Activated CD4-positive, alpha-beta T cell treated with anti-CD3 and anti-CD28 coated beads, Interleukin-2, Interleukin-6, amounts not matched to agents 100 ng/mL and 50 ng/mL, durations not matched to agents 16 hours and 8 hours (primary cell): ENCODE measurements at regions not wholly inside any gene's neighbourhood (a gene's known extent, or its start where the extent isn't known, plus 50 kb on each side); places are given as distances from the start of the nearest gene placed in this dataset.

Experiments
- DNase-seq: peaks from one replicate; pipeline ENCODE4 v3.0.0-alpha.2; 2020

- DNase-seq: no peak
Measured at GRCh38 chr2:12062053-12062395, 315.6 kb downstream of the LPIN1 start.

DNA sequence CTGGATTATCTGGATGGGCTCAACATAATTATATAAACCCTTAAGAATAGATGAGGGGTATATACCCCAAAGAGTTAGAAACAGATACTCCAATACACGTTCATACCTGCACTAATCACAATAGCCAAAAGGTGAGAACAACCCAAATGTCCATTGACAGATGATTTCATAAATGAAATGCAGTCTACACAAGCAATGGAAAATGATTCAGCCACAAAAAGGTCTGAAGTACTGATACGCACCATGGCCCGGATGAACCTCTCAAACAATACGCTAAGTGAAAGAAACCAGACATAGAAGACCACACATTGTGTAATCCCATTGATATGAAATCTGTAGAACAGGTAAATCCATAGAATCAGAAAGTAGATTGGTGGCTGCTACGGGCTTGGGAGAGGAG, 316.8 kb downstream of the LPIN1 start:
- DNase-seq: no peak

GRCh38 chr2:12064153-12064552, 317.7 kb downstream of the LPIN1 start:
- no peak for DNase-seq

GRCh38 chr2:12066116-12066515, 319.7 kb downstream of the LPIN1 start:
- no peak for DNase-seq

- DNase-seq: no peak
Measured at GRCh38 chr2:12066986-12067385, 320.6 kb downstream of the LPIN1 start.

GRCh38 chr2:12068796-12069538, 322.5 kb downstream of the LPIN1 start:
- no peak for DNase-seq

DNA sequence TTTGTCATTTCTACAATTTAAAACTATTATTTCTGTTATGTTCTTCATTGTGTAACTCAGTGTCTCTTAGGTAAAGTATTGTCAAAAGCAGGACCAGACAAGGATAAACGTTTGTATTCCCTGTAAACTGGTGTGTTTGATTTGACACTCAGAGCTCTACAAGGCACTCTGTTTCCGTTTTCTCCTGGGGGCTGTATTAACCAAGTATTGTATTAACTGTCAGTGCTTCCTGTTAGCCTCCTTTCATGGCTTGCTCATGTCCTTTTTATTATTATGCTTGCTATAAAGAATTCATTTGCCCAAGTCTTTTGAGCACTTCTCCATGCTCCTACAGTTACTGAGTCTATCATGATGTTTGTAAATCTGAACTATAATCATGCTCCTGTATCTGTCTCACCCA, 323.7 kb downstream of the LPIN1 start:
- DNase-seq: no peak

- DNase-seq: no peak
Measured at GRCh38 chr2:12070581-12070980, 324.1 kb downstream of the LPIN1 start.

- DNase-seq: no peak
Measured at GRCh38 chr2:12071318-12071717, 324.9 kb downstream of the LPIN1 start.

DNA sequence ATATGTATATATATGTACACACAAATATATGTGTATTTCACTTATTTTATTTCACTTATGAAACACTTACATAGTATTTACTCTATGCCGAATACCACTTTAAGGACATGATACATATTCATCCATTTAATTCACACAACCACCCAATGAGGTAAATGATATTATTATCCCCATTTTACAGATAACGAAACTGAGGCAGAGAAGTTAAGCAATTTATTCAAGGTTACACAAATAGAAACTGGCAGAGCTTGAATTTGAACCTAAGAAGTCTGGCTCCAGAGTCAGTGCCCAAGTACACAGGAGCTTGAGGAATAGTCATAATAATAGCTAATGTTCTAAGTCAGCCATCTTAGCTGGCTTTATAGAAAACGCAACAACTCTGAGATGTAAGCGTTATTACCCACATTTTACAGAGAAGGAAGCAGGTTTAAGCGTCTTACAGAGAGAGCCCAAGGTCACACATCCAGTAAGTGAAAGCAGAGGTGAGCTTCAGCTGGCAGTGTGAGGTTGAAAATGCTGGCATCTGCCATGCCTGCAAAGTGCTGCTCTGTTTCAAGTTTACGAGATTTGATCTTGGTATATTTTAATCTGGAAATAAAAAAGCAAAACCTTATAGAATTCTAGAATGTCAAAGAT, 326.9 kb downstream of the LPIN1 start:
- DNase-seq: no peak

DNA sequence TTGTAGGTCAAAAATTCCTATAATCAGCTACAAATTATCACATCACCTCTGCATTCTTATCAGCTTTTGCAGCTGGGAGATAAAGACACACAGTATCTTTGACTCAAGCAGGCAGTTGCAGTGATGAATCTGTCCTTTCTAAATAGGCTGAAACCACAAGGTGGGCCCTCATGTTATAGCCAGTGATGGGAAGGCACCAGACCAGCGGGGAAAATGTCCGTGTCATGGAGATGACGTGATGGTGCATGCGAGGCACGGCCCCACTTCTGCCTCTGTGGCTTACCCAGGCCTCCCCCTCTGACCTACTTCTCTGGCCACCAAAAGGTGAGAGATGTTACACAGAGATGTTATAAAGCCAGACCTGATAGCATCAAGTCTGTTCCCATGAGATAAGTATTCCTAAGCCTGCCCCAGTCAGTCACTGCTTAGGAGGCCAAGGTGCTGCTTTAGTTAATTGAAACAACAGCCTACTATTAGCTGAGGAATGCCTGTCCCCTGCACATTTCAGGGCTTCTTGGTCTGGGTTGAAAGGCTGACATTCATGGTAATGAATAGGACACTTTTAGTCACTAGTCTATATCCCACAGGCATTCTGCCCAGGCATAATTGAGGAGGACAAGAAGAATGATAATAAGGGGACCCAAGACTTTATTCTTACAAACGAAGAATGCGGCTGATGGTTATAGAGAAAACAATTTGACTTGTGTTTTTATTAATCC, 327.9 kb downstream of the LPIN1 start:
- no peak for DNase-seq

- DNase-seq: no peak
Measured at GRCh38 chr2:12074845-12075217, 328.4 kb downstream of the LPIN1 start.

DNA sequence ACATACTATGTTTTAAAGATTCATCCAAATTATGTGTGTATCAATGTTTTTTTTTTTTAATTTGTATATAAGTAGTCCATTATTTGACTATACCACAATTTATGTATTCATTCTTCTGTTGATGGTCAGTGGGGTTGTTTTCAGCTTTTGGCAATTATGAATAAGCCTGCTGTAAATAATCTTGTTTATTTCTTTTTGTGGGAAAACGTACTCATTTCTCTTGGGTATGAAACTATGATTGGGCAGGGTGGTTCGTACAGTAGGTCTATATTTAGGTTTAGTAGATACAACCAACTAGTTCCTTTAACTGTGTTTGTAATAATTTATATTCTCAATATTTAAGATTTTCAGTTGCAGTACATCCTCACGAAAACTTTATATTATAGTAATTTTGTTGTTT, 329.2 kb downstream of the LPIN1 start:
- DNase-seq: no peak

- no peak for DNase-seq
Measured at GRCh38 chr2:12076810-12077209, 330.4 kb downstream of the LPIN1 start.

GRCh38 chr2:12080360-12080759, 333.9 kb downstream of the LPIN1 start:
- DNase-seq: no peak

GRCh38 chr2:12081481-12082210, 335.2 kb downstream of the LPIN1 start:
- no peak for DNase-seq

GRCh38 chr2:12083081-12083581, 336.7 kb downstream of the LPIN1 start:
- no peak for DNase-seq

GRCh38 chr2:12083713-12084419, 337.4 kb downstream of the LPIN1 start:
- no peak for DNase-seq

DNA sequence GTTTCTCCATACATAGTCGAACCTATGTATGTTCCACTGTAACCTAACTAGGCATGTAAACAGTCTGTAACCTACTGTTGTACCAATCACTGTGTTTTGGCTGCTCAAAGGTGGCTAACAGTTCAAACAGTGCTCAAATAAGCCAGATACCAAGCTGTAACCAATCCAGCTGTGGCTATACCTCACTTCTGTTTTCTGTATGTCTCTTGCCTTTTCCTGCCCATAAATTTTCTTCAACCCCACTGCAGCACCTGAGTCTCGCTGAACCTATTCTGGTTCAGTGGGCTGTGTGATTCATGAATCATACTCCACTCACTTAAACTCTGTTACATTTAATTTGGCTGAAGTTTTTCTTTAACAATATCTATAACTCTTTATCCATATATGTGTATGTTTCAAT, 340.7 kb downstream of the LPIN1 start:
- DNase-seq: no peak

DNA sequence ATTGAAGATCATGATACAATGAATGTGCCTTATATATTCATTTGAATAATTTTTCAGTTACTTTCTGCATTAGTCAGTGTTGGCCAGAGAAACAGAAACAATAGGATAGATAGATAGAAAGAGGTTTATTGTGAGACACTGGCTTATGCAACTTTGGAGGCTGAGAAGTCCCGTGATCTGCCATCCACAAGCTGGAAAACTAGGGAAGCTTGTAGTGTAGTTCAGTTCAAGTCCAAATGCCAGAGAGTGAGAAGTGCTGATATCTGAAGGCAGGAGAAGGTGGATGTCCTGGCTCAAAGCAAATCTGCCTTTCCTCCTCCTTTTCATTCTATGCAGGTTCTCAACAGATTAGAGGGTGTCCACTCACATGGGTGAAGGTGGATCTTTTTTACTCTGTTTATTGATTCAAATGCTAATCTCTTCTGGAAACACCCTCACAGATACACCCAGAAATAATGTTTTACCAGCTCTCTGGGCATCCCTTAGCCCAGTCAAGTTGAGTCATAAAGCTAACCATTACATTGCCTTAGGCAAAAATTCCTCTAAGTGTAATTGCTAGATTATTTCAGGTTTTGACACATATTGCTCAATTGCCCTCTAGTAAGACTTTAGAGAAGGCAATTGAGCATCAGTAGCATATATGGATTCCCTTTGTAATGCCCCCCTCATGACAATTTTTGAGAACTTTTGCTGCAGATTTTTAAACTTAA, 341.4 kb downstream of the LPIN1 start:
- no peak for DNase-seq

GRCh38 chr2:12089001-12089400, 342.6 kb downstream of the LPIN1 start:
- no peak for DNase-seq

DNA sequence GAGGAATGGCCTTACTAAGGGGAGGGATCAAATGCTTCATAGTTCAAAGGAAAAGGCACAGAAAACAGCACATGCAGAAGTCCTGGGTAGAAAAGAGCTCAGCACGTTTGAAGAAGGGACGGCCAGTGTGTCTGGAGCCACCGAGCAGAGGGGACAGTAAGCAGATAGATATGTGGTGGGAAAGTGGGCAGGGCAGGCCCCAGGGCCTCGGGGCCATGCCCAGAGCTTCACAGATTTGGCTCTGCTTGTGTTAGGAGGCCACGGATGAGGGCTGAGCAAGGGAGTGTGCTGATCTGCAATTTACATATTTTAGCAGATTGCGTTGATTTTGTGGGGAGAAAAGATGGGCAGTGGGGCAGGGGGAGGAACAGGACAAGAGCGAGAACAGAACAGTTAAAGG, 343.1 kb downstream of the LPIN1 start:
- DNase-seq: no peak
